Mesodermal cell (in vitro differentiated cells): ENCODE measurements at regions not wholly inside any gene's neighbourhood (a gene's known extent, or its start where the extent isn't known, plus 50 kb on each side); places are given as distances from the start of the nearest gene placed in this dataset.

Source experiments
- H3K27ac ChIP-seq: 2 replicates; pipeline ENCODE4 v1.7.0; 2013; ENCODE audit warnings: mild to moderate bottlenecking, low read depth, low read length, moderate library complexity; ENCODE audit not compliant: severe bottlenecking
- H3K36me3 ChIP-seq: 2 replicates; pipeline ENCODE4 v1.7.1; 2013; ENCODE audit warnings: mild to moderate bottlenecking, low read length, moderate library complexity; ENCODE audit not compliant: control insufficient read depth, insufficient read depth
- H3K4me1 ChIP-seq: one replicate; pipeline ENCODE4 v1.7.1; 2013; ENCODE audit warnings: mild to moderate bottlenecking, low read length; ENCODE audit not compliant: insufficient read depth, control insufficient read depth, poor library complexity, severe bottlenecking
- H3K4me3 ChIP-seq: 2 replicates; pipeline ENCODE4 v1.7.0; 2013; ENCODE audit warnings: low read length, control low read depth, mild to moderate bottlenecking; ENCODE audit not compliant: insufficient read depth, poor library complexity, severe bottlenecking; ENCODE audit errors: extremely low read depth
- H3K9me3 ChIP-seq: 2 replicates; pipeline ENCODE4 v1.7.1; 2013; ENCODE audit warnings: mild to moderate bottlenecking, low read length, moderate library complexity; ENCODE audit not compliant: control insufficient read depth
- WGBS, 2 experiments: methylation state at CpG; one replicate each; pipeline ENCODE4 v1.1.5; 2013; ENCODE audit warnings: missing lambda C conversion rate in 2 of 2; ENCODE audit not compliant: insufficient coverage in 2 of 2; 5-methylcytosine and 5-hydroxymethylcytosine counted together

DNA sequence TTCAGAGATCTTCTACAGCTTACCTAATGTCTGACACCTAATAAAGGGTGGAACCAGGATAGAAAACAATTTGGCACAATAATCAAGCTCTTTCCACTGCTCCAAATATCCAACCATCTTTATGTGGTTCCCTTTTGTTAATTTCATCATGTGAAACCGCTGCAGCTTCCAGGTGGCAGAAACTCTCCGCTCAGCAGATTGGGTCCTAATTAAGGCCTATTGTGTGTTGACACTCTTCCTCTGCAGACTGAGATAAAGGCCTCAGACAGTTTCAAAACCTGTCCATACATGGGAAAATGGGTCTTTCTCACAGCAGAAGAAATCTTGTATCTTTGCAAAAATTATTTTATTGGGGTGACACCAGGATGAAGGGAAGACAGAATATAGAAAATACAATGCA lies 1002.4 kb upstream of the SEMA6D start:
- 87 to 95% methylated on average over 2 of the region's 2 CpGs for WGBS, 2 experiments
- Histone ChIP-seq H3K27ac (no peak overlapping the region), H3K9me3 (no peaks in the 10 kb centered on the region), H3K4me1 (no peaks in the 10 kb centered on the region), H3K4me3 (no peak overlapping the region), H3K36me3 (no peaks in the 10 kb centered on the region)

DNA sequence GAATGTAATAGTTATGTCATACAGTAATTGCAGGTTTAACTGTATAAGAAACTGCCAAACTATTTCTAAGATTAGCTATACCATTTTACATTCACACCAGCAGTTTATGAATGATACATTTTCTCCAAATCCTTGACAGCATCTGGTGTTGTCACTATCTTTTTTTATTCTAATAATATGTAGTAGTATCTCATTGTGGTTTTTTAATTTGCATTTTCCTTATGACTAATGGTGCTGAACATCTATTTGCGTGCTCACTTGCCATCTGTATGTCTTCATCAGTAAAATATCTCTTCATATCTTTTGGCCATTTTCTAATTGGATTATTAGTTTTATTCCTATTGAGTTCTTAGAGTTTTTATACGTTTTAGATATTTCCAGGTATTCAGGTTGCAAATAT lies 994.0 kb upstream of the SEMA6D start:
- no peaks in the 10 kb centered on the region for H3K9me3 ChIP-seq
- H3K4me3 ChIP-seq, result no peak overlapping the region
- no peaks in the 10 kb centered on the region for H3K36me3 ChIP-seq
- H3K27ac ChIP-seq, result no peak overlapping the region
- H3K4me1 ChIP-seq, result no peaks in the 10 kb centered on the region
- 80% methylated on average over 1 of the region's 2 CpGs; no CpG with 5 or more reads in 1 of the 2 experiments for WGBS, 2 experiments

DNA sequence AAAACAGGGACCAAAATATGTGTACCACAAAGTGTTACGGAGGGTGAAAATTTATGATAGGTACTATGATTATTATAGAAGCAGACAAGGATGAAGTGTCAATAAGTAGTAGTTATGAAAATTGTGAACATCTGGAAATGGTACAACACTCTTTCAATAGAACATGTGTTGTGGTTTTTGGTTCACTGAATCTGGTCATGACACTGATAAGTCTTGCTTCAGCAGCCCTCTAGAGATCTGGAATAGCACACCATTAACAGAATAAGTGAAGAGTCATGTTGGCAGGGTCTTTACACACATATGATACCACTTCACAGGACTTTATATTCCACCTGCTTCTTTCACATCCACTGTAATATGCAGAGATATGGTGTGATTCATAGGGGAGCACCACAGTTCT lies 985.2 kb upstream of the SEMA6D start:
- Histone ChIP-seq H3K36me3 (no peaks in the 10 kb centered on the region), H3K4me3 (no peak overlapping the region), H3K4me1 (no peaks in the 10 kb centered on the region), H3K9me3 (no peaks in the 10 kb centered on the region), H3K27ac (no peak overlapping the region)
- WGBS, 2 experiments, result 78 to 100% methylated on average over 1 of the region's 1 CpG

DNA sequence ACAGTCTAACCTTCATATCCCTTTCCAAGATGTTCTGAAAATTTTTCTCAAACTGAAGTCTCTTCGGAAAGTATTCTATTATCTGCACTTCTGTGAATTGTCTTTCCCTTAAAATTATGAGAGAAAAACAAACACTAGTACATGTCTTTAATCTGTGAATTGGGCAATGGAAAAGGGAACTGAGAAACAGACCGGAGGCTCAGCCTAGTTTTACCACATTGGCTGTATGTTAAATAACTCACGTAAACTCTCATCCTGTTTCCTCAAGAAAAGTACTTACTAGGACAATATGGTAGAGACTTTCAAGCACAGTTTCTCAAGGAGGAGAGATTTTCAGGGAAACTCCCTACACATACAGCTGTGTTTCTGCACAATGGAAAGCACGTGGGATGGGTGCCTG lies 982.2 kb upstream of the SEMA6D start:
- H3K9me3 ChIP-seq, result no peaks in the 10 kb centered on the region
- H3K4me1 ChIP-seq, result no peaks in the 10 kb centered on the region
- no peaks in the 10 kb centered on the region for H3K36me3 ChIP-seq
- no peak overlapping the region for H3K27ac ChIP-seq
- 80% methylated on average over 1 of the region's 4 CpGs; no CpG with 5 or more reads in 1 of the 2 experiments for WGBS, 2 experiments
- no peak overlapping the region for H3K4me3 ChIP-seq

DNA sequence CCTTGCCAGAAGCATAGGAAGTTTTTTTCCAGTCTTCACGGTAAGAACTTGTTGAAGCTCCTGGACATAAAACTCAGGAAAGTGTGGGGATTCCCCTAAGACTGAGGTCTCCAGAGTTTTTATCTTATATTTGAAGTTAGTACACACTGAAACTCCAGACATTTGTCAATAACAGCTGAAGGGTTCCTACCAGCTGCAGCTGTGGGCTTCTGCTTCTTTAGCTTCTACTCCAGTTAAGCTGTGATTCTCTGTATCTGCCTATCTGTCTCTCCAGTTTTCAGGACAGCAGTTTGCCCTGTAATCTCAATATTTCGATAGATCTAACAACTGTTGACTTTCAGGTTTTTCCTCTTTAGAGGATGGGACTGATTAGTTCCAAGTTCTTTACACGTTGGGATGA lies 966.0 kb upstream of the SEMA6D start:
- H3K9me3 ChIP-seq, result no peaks in the 10 kb centered on the region
- H3K4me3 ChIP-seq, result no peak overlapping the region
- H3K27ac ChIP-seq, result no peak overlapping the region
- WGBS, 2 experiments, result 67 to 86% methylated on average over 1 of the region's 3 CpGs
- no peaks in the 10 kb centered on the region for H3K36me3 ChIP-seq
- H3K4me1 ChIP-seq, result no peaks in the 10 kb centered on the region

DNA sequence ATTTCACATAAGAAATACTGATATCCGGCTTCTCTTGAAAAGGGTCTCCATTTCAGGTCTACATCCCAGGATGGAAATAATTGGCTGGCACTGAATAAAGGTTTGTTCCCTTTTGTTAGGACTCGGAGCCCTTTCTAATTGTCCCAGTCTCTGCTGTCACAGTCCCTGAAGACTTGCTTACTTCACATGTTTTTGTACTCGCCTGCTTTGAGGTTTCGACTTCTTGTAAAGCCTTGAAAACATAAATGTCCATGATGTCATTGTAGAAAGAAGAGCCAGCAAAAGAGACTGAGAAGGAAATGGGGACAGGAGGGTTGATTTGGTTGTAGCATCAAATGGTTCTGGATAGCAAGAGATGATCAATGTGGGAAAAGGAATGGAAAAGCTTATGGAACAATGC lies 963.4 kb upstream of the SEMA6D start:
- WGBS, 2 experiments, result 90 to 97% methylated on average over 4 of the region's 4 CpGs
- Histone ChIP-seq H3K4me1 (no peaks in the 10 kb centered on the region), H3K27ac (no peak overlapping the region)

DNA sequence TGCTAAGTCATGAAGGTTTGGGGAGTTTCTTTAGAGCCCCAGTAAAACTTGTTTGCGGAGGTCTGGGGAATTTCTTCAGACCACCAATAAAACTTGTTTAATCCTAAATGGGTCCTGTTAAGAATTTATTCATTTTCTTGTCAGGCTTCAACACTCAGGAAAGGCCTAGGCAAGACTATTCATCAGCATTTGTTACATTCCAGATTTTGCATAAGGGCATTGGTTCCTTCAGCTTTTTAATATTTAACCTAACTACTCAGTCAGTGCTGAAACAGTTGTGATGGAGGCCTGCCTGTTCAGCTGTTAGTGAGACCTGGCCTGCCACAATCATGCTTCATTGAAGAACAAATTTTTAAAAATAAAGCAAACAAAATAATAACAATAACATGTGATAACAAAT lies 954.2 kb upstream of the SEMA6D start:
- WGBS, 2 experiments, result no CpG with 5 or more reads among the region's 1 CpG
- no peaks in the 10 kb centered on the region for H3K4me1 ChIP-seq
- H3K36me3 ChIP-seq, result no peaks in the 10 kb centered on the region
- no peak overlapping the region for H3K4me3 ChIP-seq
- no peak overlapping the region for H3K27ac ChIP-seq
- no peaks in the 10 kb centered on the region for H3K9me3 ChIP-seq

More for the DNA sequence above, 963.4 kb upstream of the SEMA6D start:
- Histone ChIP-seq H3K36me3 (no peaks in the 10 kb centered on the region), H3K9me3 (no peaks in the 10 kb centered on the region), H3K4me3 (no peak overlapping the region)

DNA sequence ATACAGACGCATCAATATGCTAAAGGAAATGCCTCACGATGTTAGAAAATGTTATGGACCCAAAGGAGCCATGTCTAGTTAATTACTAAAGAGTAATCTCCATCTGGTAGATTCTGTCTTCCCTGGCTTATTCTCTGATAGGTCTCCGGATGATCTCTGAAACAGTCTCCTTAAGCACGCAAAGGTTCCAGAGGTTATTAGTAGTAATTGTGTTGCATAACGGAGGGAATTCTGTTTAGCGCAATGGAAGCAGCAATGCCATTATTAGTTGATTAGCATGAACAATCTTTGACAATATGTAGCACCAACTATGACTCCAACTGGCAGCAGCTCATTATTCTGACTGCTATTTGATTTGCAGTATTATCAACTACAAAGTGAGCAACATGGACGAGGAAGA lies 952.5 kb upstream of the SEMA6D start:
- Histone ChIP-seq H3K27ac (no peak overlapping the region), H3K36me3 (no peaks in the 10 kb centered on the region), H3K4me3 (no peak overlapping the region), H3K4me1 (no peaks in the 10 kb centered on the region), H3K9me3 (peaks cover 14% of the 10 kb centered on the region)
- WGBS, 2 experiments, result 86 to 100% methylated on average over 3 of the region's 7 CpGs

DNA sequence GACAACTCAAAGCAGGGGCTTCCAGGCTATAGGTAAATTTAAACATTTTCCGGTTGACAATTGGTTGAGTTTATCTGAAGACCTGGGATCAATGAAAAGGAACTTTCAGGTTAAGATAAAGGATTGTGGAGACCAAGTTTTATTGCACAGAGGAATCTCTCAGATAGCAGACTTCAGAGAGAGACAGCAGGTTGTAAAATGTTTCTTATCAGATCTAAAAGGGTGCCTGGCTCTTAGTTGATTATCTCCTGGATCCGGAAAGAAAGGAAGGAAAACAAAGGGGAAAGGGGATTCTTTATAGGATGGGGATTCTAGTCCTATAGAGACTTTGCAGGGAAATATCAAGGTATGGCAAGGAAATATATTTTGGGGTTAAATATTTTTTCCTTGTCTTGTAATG lies 951.3 kb upstream of the SEMA6D start:
- 79 to 85% methylated on average over 2 of the region's 2 CpGs for WGBS, 2 experiments
- no peaks in the 10 kb centered on the region for H3K4me1 ChIP-seq

DNA sequence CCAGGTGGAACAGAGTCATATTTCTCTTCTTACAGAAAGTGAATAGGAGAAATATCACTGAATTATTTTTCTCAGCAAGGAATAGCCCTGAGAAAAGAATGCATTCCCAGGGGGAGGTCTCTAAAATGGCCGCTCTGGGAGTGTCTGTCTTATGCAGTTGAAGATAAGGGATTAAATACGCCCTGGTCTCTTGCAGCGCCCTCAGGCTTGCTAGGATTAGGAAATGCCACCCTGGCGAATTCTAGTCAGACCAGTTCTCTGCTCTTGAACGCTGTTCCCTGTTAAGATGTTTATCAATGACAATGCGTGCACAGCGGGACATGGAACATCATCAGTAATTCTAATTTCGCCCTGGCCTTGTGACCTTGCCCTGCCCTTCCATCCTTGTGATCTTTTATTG lies 949.0 kb upstream of the SEMA6D start:
- Histone ChIP-seq H3K36me3 (no peaks in the 10 kb centered on the region), H3K4me1 (no peaks in the 10 kb centered on the region), H3K27ac (no peak overlapping the region), H3K4me3 (no peak overlapping the region), H3K9me3 (peaks cover 14% of the 10 kb centered on the region)
- WGBS, 2 experiments, result 80 to 92% methylated on average over 6 to 8 of the region's 8 CpGs

More for the DNA sequence above, 951.3 kb upstream of the SEMA6D start:
- H3K9me3 ChIP-seq, result peaks cover 14% of the 10 kb centered on the region
- H3K27ac ChIP-seq, result peak overlapping the region; percentile 58
- no peak overlapping the region for H3K4me3 ChIP-seq
- no peaks in the 10 kb centered on the region for H3K36me3 ChIP-seq

DNA sequence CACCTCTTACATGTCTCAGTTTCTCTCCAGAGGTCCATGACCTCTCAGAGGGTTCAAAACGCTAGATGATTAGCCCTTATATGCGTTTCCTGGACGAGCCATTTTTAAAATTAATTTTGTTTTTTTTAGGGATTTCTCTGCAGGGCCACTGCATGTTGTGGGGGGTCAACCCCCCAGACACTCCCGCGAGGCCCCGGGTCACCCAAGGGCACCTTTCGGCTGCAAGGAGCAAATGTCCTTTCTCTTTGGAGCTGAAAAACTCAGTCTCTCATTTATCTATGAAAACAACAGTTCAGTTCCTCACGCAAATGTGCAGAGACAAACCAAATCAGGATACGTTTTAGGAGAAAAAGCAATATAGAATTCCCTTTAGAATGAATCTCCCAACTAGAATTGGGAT lies 944.3 kb upstream of the SEMA6D start:
- H3K9me3 ChIP-seq, result peaks cover 14% of the 10 kb centered on the region
- H3K4me3 ChIP-seq, result no peak overlapping the region
- WGBS, 2 experiments, result 89 to 97% methylated on average over 3 to 5 of the region's 9 CpGs
- no peak overlapping the region for H3K27ac ChIP-seq
- H3K4me1 ChIP-seq, result no peaks in the 10 kb centered on the region
- H3K36me3 ChIP-seq, result no peaks in the 10 kb centered on the region
